ENCODE measurements at regions not wholly inside any gene's neighbourhood (a gene's known extent, or its start where the extent isn't known, plus 50 kb on each side); places are given as distances from the start of the nearest gene placed in this dataset.
"Not testable (repeated sequence)": the region's sequence is repeated elsewhere in the genome, so short reads cannot be mapped to it uniquely, and the experiment has no call there.

- DNase-seq = no peak
Measured at GRCh38 chr7:20466543-20467021, 135.9 kb downstream of the ITGB8 start.

- no peak for DNase-seq
Measured at GRCh38 chr7:20470082-20470481, 139.4 kb downstream of the ITGB8 start.

- DNase-seq = no peak
Measured at GRCh38 chr7:20470726-20471125, 140.0 kb downstream of the ITGB8 start.

GRCh38 chr7:20474249-20474648 is 141.2 kb upstream of the ABCB5 start:
- no peak for DNase-seq

GRCh38 chr7:20475756-20476155 is 139.7 kb upstream of the ABCB5 start:
- DNase-seq = no peak

GRCh38 chr7:20477067-20477466 is 138.4 kb upstream of the ABCB5 start:
- DNase-seq = no peak

GRCh38 chr7:20479706-20480105 is 135.8 kb upstream of the ABCB5 start:
- no peak for DNase-seq

GRCh38 chr7:20482071-20482470 is 133.4 kb upstream of the ABCB5 start:
- DNase-seq = no peak

- no peak for DNase-seq
Measured at GRCh38 chr7:20484356-20484755, 131.1 kb upstream of the ABCB5 start.

GRCh38 chr7:20488850-20489249 is 126.6 kb upstream of the ABCB5 start:
- DNase-seq = no peak

- DNase-seq = no peak
Measured at GRCh38 chr7:20491284-20491683, 124.2 kb upstream of the ABCB5 start.

GRCh38 chr7:20494566-20494965 is 120.9 kb upstream of the ABCB5 start:
- no peak for DNase-seq

- not testable (repeated sequence) for DNase-seq
Measured at GRCh38 chr7:20501473-20501872, 114.0 kb upstream of the ABCB5 start.

- no peak for DNase-seq
Measured at GRCh38 chr7:20503278-20503950, 112.1 kb upstream of the ABCB5 start.

GRCh38 chr7:20504060-20504459 is 111.4 kb upstream of the ABCB5 start:
- no peak for DNase-seq

GRCh38 chr7:20506175-20506574 is 109.3 kb upstream of the ABCB5 start:
- no peak for DNase-seq

GRCh38 chr7:20507157-20507556 is 108.3 kb upstream of the ABCB5 start:
- no peak for DNase-seq

- no peak for DNase-seq
Measured at GRCh38 chr7:20508109-20508508, 107.4 kb upstream of the ABCB5 start.

- DNase-seq = no peak
Measured at GRCh38 chr7:20509892-20510572, 105.4 kb upstream of the ABCB5 start.

- no peak for DNase-seq
Measured at GRCh38 chr7:20510573-20510900, 104.9 kb upstream of the ABCB5 start.

- DNase-seq = no peak
Measured at GRCh38 chr7:20513341-20513740, 102.1 kb upstream of the ABCB5 start.

- DNase-seq = no peak
Measured at GRCh38 chr7:20513897-20514296, 101.6 kb upstream of the ABCB5 start.

- DNase-seq = peak; percentile 91
Measured at GRCh38 chr7:20514364-20514763, 101.1 kb upstream of the ABCB5 start.

- DNase-seq = peak; percentile 88
Measured at GRCh38 chr7:20519645-20520044, 95.8 kb upstream of the ABCB5 start.

- DNase-seq = no peak
Measured at GRCh38 chr7:20520530-20520929, 94.9 kb upstream of the ABCB5 start.

Data from NCI-H748 treated with DMSO at 0.1 percent for 48 hours (cell line).